Esophagus muscularis mucosa (tissue), 3 donors: ENCODE measurements at regions not wholly inside any gene's neighbourhood (a gene's known extent, or its start where the extent isn't known, plus 50 kb on each side); places are given as distances from the start of the nearest gene placed in this dataset.

Experiments
- CTCF ChIP-seq, 3 experiments: fragments of 200-600 bp in 2 of 3; fragments of 450-650 bp in 1 of 3; sonication (generic) in 2 of 3; IDR thresholded peaks; one replicate each; pipeline ENCODE4 v1.5.1; 2017 to 2019; ENCODE audit warnings: antibody characterized with exemption in 3 of 3, mild to moderate bottlenecking in 2 of 3, moderate library complexity in 1 of 3
- POLR2A ChIP-seq: fragments of 450-650 bp; IDR thresholded peaks from one replicate; pipeline ENCODE4 v1.6.1; 2017; ENCODE audit warnings: antibody characterized with exemption, moderate library complexity, mild to moderate bottlenecking, low read depth

GRCh38 chr18:32613821-32614220 lies 143.1 kb upstream of the GAREM1 start:
- TF ChIP-seq POLR2A (no peak), CTCF (IDR thresholded peaks at IDR 0.05) (no peak)
